AG10803 (cell line): ENCODE measurements at regions not wholly inside any gene's neighbourhood (a gene's known extent, or its start where the extent isn't known, plus 50 kb on each side); places are given as distances from the start of the nearest gene placed in this dataset.

Experiments
- DNase-seq: peaks from one replicate; pipeline ENCODE4 v3.0.0; 2010; ENCODE audit warnings: low read depth
- H3K4me3 ChIP-seq: 2 replicates; pipeline ENCODE4 v1.5.1; 2011; ENCODE audit warnings: mild to moderate bottlenecking, low read length, control low read depth
- CTCF ChIP-seq: conservative IDR thresholded peaks from 2 replicates; pipeline ENCODE4 v1.5.1; 2011; ENCODE audit warnings: mild to moderate bottlenecking, low read length, control low read depth, inconsistent platforms

- DNase-seq, result no peak
- no peak for TF ChIP-seq CTCF
- H3K4me3 ChIP-seq, result no peak overlapping the region
Measured at GRCh38 chr3:159146856-159147435, 345.1 kb downstream of the MFSD1 start.

- DNase-seq, result no peak
- H3K4me3 ChIP-seq, result no peak overlapping the region
- TF ChIP-seq CTCF, result no peak
Measured at GRCh38 chr3:159147813-159148212, 346.0 kb downstream of the MFSD1 start.

GRCh38 chr3:159148466-159148865, 346.6 kb downstream of the MFSD1 start:
- TF ChIP-seq CTCF, result no peak
- no peak for DNase-seq
- H3K4me3 ChIP-seq, result no peak overlapping the region

GRCh38 chr3:159149131-159149530, 347.3 kb downstream of the MFSD1 start:
- DNase-seq, result no peak
- H3K4me3 ChIP-seq, result no peak overlapping the region

GRCh38 chr3:159149633-159150032, 347.8 kb downstream of the MFSD1 start:
- no peak overlapping the region for H3K4me3 ChIP-seq
- TF ChIP-seq CTCF, result no peak
- no peak for DNase-seq

More at GRCh38 chr3:159149131-159149530, 347.3 kb downstream of the MFSD1 start:
- TF ChIP-seq CTCF, result no peak

- H3K4me3 ChIP-seq, result no peak overlapping the region
- no peak for TF ChIP-seq CTCF
- DNase-seq, result no peak
Measured at GRCh38 chr3:159150180-159150579, 348.3 kb downstream of the MFSD1 start.

- no peak for DNase-seq
- TF ChIP-seq CTCF, result no peak
- H3K4me3 ChIP-seq, result no peak overlapping the region
Measured at GRCh38 chr3:159151130-159151529, 349.3 kb downstream of the MFSD1 start.
